Stimulated activated CD8-positive, alpha-beta memory T cell treated with anti-CD3 and anti-CD28 coated beads, Interleukin-4, amount 100 ng/mL, for 48 hours (primary cell): ENCODE measurements at regions not wholly inside any gene's neighbourhood (a gene's known extent, or its start where the extent isn't known, plus 50 kb on each side); places are given as distances from the start of the nearest gene placed in this dataset.
"Not testable (repeated sequence)": the region's sequence is repeated elsewhere in the genome, so short reads cannot be mapped to it uniquely, and the experiment has no call there.

Experiments used
- DNase-seq: peaks from one replicate; pipeline ENCODE4 v3.0.0-alpha.2; 2020

DNA sequence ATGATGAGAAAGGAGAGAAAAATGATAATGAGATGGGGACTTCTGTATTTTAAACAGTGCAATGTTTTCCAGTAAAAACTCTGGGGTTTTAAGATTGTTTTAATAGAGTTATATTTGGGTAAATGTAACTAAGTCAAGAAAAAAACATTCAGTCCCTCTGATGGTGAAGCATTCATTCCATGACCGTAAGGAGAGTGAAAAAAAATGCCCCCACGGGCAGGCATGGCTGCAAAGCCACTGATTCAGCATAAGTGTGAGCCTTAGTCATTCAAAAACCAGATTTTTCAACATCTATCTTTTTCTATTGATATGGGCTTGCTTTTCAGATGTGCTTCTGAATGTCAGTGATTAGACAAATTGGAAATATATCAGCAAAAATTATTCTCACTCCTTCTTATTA is 957.8 kb downstream of the SLC4A3 start:
- no peak for DNase-seq

DNA sequence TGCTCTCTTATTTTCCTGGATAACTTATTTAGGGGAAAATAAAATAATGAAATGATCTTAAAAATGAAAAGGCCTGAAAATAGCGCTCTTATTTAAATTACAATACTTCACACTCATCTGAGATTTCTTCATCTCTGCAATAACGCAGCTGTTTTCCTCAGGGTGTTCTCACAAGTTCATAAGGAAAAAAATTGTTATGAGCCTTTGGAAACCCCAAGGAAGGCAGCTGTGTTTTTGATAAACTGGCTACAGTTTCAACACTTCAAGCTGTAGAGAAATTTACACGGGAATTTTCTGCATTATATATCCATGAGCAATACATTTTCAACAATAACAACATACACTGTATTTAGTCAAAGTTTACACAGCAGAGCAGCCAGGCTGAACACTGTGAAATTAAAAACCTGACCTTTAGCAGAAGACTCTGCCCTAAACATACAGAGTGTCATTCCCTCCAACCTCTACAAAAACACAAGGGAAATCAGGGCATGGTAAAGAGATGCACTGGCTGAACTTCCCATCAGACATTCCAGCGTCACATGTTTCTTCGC is 959.6 kb downstream of the SLC4A3 start:
- DNase-seq, result no peak

DNA sequence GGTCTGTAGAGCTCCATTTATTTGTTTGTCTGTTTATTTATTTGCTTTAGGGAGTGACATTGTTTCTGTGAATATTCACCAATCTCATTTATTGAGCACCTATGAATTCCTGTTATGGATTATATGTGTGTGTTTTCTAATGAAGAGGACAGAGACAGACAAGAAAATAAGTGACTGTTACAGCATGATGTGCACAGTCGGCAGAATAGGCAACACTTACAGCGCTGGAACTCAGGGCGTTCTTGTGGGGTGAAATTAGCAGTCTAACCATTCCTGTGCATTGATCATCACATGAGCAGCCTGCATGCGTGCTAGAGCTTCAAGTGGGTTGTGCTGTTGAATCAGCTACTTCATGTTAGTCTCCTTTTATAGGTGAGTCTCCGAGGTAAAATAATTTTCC is 960.7 kb downstream of the SLC4A3 start:
- no peak for DNase-seq

DNA sequence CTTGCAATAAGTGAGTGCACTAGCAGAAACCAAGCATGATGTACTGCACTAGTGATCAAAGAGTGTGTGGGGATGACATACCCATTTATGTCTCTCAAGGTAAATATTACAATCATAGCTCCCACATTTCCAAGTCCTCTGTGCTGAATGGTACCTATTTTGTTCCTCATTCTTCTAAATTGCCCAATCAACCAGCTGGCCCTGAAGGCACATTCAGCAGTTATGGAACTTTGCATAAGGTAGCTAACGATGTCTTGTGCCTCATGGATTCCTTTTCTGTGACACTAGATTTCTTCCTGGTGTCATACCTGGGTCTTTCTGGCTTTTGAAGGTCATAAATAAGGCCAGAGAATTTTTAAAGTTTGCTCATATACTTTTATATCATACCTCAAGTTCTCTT is 963.0 kb downstream of the SLC4A3 start:
- no peak for DNase-seq

DNA sequence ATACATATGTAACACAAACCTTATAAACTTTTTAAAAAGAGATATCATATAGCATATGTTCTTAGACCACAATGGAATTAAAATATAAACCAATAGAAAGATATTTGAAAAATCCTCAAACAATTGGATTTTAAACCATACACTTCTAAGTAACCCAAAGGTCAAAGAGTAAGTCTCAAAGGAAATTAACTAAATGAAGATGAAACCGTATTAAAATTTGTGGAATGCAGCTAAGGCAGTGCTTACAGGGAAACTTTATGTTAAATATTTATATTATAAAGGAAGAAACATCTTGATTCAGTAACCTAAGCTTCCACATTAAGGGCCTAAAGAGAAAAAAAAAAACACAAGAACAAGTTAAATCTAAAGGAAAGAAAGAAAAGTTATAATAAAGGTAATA is 966.1 kb downstream of the SLC4A3 start:
- no peak for DNase-seq

DNA sequence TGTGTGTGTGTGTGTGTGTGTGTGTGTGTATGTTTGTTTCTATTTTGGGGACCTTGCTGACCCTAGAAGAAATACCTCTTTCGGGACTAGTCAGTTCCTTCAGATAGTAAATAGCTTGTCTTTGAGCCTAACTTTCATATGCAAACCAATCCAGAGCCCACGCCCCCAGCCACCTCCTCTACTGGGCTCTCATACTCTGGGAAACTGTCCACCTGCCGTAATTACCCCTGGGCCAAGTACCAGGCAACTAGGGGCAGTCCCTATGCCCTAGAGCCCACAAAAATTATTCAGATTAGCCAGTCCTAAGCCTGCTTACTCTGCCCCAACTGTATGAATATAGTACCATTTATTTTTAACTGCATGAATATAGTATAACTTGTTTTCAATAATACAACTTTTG is 970.4 kb downstream of the EPHA4 start:
- no peak for DNase-seq

DNA sequence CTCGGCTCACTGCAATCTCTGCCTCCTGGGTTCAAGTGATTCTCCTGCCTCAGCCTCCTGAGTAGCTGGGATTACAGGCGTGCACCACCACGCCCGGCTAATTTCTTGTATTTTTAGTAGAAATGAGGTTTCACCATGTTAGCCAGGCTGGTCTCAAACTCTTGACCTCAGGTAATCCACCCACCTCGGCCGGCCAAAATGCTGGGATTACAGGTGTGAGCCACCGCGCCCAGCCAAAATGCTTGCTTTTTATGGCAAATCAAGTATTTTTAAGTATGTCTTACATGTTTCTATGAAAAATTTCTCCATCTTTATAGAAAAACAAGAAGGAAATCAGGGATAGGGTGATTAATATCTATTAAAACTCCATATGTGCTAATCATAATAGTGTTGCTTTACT is 959.1 kb downstream of the EPHA4 start:
- not testable (repeated sequence) for DNase-seq

DNA sequence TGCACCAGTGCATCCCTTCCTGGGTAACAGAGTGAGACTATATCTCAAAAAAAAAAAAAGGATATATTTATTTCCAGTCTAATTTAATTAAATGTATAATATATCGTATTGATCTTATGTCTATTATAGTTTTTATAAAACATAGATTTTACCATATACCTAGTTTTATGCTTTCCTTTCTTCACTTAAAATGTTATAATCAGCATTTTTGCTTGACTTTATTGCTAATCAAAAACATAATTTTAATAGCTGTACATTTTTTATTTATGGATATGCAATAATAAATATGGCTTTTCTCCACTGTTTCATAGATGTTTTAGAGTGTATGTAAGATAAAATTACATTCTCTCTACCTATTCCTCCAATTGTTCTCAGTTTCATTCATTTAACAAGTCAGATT is 958.0 kb downstream of the EPHA4 start:
- no peak for DNase-seq

DNA sequence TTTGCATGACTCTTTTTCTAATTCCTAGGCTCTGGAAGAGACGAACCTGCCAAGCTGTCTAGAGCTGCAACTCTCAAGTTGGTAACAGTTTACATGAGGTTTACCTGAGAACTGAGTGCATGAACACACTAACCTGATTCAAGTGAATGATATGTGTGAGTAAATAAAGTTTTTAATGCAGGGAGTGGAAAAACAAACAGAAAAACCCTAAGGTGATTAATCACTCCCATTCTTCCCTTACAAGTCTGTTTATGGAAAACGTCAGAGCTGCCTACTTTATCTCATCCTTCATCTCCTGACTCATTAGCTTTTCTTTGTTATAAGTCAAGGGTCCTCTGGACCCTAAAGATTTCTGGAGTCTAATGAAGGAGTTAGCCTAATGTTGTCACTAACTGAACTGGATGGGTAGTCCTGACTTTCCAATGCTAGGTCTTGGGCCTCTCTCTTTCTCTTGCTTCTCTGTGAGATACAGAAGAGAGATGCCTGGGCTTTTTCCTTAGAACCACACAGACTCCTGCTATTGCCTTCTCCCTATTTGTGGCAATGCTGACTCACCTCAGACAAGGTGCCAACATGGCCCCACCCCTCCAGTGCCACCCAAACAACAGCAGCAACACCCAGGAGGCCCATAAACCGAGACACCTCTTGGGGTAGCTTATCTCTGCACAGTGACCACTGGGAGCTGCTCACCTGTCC is 952.4 kb downstream of the EPHA4 start:
- no peak for DNase-seq

DNA sequence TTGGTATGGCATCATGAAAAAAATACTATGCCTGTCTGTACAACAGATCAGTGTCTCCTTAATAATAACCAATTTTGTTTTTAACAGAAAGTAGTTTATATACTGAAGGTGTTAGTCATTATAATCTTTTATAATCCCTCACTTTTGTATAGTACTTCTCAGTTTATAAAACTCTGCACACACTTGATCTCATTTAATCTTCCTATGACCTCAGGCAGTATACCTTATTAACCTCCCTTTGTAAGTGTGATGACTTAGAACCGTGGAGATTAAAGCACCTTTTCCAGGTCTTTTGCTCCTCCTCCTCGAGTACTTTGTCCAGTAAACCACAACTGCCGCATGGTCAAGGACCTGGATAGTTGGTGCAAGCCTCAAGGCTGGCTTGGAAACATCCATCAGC is 945.5 kb downstream of the EPHA4 start:
- DNase-seq, result no peak

DNA sequence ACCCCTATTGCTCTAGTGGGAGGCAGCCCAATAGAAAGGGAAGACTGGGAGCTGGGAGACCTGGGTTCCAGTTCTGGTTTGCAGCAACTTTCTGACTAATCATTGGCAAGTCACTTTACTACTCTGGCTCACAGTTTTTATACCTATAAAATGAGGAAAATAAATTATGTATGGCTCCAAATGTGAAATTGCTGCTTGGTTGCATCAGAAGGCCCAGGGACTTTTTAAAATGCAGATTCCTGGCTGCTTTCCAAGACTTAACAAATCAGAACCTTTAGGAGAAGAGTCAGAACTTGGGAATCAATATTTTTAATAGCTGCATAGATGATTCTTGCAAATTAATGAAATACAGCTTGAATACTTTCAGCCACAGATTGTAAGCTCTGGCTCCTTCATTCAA is 943.9 kb downstream of the EPHA4 start:
- no peak for DNase-seq

DNA sequence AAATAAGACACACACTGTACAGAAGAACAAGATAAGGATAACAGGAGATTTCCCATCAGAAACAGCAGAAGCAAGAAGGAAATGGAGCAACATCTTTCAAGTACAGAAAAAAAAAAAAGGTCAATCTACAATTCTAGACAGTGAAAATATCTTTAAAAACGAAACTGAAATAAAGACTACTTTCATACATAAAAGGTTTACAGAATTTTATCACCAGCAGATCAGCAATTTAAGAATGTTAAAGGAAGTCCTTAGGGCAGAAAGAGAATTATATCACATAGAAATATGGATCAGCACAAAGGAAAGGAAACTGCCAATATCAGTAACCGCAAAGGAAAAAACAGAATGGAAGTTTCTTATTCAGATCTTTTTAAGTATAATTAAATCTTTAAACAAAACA is 931.0 kb downstream of the EPHA4 start:
- no peak for DNase-seq

DNA sequence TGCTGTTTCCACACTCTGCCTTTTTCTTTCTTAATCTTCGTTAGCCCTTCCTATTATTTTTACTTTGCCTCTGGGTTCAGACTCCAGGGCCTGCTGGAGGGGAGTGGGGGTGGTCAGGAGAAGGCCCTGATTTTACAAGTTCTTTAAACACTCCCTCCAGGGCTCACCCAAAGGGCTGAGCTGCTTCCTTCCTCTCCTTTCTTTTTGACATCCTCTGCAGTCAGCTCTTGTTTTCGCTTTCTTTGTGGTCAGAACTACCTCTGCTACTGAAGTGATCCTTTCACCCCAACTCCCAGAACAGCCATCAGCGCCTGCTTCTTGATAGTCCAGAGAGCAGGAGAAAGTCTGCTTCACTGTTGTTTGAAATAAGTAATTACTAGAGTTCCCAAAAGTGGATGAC is 925.7 kb downstream of the EPHA4 start:
- no peak for DNase-seq

DNA sequence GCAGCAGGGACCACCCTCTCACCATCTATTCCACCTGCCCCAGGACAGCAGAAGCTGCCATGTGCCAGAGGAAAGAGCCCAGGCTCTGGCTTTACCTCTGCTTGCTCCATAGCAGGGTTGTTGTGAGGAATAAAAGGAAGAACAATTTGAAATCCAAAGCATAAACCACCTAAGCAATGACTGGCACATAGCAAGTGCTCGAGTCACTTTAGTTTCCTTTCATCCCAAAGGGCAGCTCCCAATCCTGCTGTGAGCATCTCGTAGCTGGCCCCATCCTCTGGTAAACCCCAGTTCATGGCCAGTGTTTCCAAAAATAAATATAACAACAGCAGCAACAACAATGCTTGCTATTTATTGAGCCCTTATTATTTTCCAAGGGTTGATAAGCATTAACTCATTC is 923.5 kb downstream of the EPHA4 start:
- DNase-seq, result no peak

DNA sequence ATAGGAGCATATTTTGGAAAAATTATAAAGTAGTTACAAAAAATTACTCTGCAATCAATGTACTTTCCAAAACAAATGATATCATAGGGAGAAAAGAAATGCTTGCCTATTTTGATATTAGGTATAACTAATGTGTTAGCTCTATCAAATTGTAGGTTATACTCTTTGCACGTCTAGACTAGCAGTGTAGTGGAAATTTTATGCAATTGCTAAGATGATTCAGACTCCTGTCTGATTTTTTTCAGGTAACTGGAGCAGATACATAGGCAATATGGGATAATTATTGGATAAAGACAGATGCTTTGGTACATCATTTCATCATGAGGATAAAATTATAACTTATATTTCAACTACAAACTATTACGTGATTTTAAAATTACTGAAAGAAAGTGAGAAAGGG is 918.3 kb downstream of the EPHA4 start:
- DNase-seq, result no peak

DNA sequence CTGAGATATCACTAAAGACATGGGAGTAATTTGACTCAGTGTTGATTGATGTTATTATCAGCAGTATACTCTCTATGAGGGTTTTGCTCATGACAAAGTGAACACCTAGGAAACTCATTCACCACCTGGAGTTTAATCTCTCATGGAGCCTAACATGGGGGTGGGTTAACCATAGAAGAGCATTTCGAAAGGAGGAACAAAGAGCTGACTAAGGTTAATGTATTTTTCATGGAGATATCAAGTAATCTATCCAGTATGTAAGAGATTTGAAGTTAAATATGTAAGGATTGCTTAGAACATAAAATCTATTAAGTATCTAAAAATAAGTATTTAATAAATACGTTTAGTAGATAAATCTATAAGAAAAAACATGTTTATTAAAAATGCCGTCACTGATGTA is 917.8 kb downstream of the EPHA4 start:
- no peak for DNase-seq

DNA sequence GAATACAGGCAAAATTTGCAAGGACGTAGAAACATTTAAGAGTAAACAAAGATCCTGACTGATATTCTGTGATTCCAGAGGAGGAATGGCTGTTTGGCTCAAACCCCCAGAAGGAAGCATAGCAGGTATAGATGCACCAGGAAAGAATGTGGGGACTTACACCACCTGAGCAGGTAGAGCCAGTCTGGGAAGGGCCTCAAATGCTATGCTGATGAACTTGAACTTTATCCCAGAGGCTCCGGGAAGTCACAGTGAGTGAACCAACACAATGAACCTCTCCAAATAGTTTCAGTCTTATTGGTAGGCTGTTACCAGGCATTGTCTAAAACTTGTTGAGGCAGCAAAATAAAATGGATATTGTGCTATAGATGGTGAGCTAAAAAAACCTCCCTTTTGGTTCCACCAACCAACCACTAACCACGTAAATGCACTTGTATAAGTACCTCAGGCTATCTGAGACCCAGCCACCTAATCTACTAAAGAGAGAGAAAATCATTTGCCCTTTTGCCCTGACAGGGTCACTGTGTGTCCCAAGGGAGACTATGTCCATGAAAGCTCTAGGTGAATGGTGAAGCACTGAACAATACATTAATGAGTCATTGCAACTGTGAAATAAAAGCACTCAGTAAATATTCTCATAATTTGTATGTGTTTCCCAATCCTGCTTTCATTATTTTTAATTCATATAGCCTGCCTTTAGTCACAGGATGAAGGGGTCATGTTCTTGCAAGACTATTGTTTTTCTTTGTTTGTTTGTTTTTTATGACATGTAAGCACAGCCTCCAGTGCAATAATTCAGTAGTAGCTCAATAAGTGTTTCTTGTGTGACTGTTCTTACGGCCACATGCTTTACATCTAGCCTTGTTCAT is 911.6 kb downstream of the EPHA4 start:
- no peak for DNase-seq

DNA sequence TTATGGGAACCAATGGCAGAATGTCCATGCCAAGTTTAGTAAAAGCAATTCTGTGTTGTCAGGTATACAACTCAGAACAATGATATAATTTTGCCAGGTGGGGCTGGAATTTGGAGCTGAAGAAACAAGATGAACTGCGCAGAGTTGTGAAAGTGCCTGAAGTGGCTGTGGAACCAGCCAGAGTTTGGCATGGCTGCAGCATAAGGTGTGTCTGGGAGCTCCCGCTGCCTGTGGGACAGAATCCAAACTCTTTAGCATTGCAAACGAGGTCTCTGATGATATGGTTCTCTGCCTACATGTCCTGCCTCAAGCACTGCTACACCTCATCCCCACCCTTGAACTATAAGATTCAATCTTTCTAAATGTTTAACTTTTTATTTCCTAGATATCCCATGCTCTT is 909.7 kb downstream of the EPHA4 start:
- no peak for DNase-seq

DNA sequence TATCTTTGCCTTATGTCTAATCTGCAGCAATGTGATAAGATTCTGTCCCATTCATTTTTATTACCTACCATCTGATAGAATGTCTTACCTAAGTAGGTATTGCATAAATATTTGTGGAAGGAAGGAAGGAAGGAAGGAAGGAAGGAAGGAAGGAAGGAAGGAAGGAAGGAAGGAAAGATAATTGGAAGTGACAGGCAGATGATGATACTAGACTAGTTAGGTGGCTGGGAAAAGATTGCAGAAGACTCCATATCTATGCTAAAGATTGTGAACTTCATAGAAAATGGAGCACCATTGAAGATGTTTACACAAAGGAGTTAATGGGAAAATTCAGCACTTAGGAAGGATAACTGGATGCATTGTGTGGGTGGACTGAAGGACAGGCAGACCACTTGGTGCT is 909.0 kb downstream of the EPHA4 start:
- DNase-seq, result no peak

DNA sequence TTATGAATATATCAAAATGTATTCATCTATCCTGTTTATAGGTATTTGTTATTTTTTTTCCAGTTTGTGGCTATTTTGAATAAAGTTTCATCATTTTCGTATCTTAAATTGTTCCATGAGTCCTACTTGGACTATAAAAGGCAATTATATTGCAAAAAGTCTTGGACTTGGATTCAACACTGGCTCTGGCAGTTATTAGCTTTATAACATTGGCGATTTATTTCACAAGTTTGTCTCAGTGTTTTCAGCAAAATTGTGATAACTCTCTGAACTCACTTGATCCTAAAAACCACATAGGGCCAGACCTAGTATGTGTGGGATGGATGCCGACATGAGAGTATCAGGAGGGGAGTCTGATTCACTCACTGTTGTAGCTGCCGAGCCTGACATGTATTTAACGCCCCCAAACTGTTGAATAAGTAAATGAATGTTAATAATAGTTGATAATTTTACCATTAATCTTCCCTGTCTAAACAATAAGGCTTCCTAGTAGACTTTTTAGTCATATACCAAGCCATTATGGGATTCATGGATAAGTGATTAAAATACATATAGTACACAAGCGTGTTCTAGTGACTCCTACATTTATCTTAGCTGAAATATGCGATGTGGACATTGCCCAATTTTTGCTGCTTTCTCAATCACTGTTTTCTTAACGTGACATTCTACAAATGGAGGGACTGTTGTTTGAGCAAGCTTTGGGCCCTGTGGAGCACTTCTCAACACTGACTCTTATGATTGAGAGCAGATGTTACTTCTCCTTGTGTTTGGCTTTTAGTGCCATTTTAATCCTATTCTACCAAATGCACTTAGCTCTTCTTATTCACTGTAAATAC is 907.6 kb downstream of the EPHA4 start:
- DNase-seq, result no peak

DNA sequence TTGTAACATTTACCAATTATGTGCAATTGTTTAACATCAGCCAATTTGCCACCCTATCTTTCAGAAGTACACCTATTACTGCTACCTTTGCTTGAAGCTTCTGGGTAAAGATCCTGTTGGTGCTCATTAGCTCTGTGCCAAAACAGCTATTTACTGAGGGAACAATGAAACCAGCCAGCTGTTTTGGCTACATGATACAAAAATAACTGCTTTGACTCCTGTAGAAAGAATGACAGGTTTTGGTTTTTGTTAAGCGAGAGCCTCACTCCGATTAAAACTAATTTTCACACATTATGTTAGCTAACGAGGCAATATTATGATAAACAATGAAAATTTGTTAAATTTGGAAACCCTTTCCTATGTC is 907.0 kb downstream of the EPHA4 start:
- DNase-seq, result no peak

DNA sequence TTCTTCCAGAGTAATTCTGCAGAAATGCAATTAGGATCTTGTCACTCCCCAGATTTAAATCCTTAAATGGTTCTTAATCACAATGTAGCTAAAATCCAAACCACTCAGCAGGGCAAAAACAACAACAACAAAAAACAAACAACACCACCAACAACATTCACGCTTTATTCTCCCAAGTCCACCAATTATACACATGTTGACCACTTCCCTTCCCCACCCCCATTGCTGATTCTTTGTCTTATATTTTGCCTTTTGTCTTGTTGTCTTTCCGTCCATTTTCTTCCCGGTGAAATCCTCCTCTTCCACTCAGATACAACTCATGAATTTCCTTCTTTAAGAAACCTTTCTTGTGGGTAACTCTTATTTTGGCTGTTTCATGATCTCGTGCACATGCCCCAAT is 902.8 kb downstream of the EPHA4 start:
- DNase-seq, result no peak

DNA sequence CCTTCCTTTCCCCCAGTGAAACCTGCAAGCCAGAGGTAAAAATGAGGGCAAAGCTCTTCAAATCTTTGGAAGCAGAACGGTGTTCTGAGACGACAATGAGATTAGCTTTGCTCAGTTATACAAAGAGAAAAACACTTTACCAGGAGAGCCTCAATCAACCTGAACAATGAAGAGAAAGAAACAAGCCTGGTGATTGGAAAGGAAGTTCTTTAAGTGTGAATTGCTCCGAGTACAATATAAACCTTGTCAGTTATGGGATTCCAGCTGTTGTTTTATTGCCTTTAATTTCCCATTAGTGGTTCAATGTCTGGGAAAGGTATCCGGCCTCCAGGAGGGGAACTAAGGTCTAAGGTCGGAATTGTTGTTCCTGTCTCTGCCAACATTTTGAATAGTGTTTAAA is 901.6 kb downstream of the EPHA4 start:
- DNase-seq, result no peak
